Mononuclear cell (primary cell): ENCODE measurements at regions not wholly inside any gene's neighbourhood (a gene's known extent, or its start where the extent isn't known, plus 50 kb on each side); places are given as distances from the start of the nearest gene placed in this dataset.

ENCODE experiments used
- H3K27me3 ChIP-seq: 2 replicates; pipeline ENCODE4 v1.6.0; 2011; ENCODE audit warnings: low read length, control low read depth; ENCODE audit not compliant: insufficient read depth
- H3K4me1 ChIP-seq: 2 replicates; pipeline ENCODE4 v1.5.1; 2011; ENCODE audit warnings: mild to moderate bottlenecking, low read length, control low read depth; ENCODE audit not compliant: insufficient read depth
- H3K4me3 ChIP-seq: 2 replicates; pipeline ENCODE4 v1.5.1; 2011; ENCODE audit warnings: mild to moderate bottlenecking, low read length, moderate library complexity
- H3K9me3 ChIP-seq: 2 replicates; pipeline ENCODE4 v1.5.1; 2011; ENCODE audit warnings: low read depth, mild to moderate bottlenecking, control low read depth, low read length

DNA sequence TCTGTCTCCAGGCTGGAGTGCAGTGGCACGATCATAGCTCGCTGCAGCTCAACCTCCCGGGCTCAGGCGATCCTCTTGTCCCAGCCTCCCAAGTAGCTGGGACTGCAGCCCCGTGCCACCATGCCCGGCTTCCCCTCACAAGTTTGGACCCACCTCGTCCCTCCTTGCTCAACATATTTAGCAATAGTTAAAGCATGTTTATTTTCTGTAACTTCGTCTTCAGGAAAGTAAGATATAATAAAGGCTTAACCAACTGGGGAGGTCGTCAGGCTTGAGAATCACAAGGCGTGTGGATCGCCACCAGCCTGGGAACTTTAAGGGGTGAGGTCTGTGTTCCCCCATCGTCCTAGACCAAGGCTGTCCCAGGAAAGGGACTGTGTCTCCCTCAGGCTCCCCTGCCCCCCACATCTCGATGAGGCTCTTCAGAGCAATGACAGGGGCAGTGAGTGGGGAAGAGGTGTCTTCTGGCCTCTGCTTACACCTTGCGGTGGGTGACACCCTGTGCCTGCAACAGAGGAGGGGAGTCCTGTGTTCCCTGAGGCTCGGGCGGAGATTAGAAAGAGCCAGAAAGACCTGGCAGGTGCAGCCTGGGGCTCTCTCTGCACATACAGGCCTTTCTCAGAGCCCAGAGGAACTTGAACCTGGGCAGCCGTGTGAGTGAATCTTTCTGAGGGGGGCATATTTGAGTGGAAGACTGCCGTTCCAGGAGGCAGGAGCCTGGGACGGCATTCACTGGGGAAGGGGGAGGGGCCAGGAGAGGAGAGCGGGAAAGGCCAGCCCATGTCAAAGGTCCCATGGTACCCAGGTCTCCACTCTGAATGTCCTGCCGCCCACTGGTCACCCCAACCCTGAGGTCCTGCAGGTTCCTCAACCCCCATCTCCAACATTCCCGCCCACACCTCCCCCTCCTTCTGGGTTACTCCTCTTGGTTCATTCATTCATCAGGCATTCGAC, 152.3 kb downstream of the SMAD6 start:
- Histone ChIP-seq H3K27me3 (no peaks in the 10 kb centered on the region), H3K9me3 (no peaks in the 10 kb centered on the region), H3K4me1 (peaks cover 9% of the 10 kb centered on the region), H3K4me3 (no peak overlapping the region)

DNA sequence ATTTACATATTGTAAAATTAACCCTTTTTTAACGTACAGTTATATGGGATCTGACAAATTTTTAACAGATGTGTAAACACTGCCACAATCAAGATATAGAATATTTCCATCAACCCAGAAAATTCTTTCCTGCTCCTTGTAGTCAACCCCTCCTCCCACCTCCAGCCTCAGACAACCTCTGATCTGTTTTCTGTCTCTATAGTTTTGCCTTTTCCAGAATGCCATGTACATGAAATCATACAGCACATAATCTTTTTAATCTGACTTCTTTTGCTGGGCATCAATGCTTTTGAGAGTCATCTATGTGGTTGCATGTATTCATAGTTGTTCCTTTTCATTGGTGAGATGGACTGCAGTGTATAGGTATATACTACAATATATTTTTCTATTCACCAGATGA, 153.0 kb downstream of the SMAD6 start:
- Histone ChIP-seq H3K4me1 (peaks cover 9% of the 10 kb centered on the region), H3K9me3 (no peaks in the 10 kb centered on the region), H3K4me3 (no peak overlapping the region), H3K27me3 (no peaks in the 10 kb centered on the region)

DNA sequence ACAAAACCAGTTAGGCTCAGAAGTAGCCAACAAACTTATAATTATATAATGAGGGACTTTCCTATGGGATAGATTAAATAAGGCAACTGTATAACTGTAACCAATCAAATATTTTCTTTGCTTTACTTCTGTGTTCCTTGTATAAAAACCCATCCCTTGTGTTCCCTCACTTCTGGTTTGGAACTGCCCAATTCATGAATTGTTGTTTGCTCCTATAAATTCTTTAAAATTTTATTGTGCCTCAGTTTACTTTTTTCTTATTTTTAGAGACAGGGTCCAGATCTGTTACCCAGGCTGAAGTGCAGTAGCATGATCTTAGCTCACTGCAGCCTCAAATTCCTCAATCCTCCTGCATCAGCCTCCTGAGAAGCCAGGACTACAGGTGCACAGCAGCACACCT, 155.7 kb downstream of the SMAD6 start:
- H3K27me3 ChIP-seq: no peaks in the 10 kb centered on the region
- H3K9me3 ChIP-seq: no peaks in the 10 kb centered on the region
- no peaks in the 10 kb centered on the region for H3K4me1 ChIP-seq
- no peak overlapping the region for H3K4me3 ChIP-seq

GRCh38 chr15:66858423-66859207, 156.6 kb downstream of the SMAD6 start:
- no peak overlapping the region for H3K4me3 ChIP-seq
- no peaks in the 10 kb centered on the region for H3K9me3 ChIP-seq
- no peaks in the 10 kb centered on the region for H3K4me1 ChIP-seq
- H3K27me3 ChIP-seq: no peaks in the 10 kb centered on the region

- Histone ChIP-seq H3K27me3 (no peaks in the 10 kb centered on the region), H3K9me3 (no peaks in the 10 kb centered on the region), H3K4me3 (no peak overlapping the region), H3K4me1 (no peaks in the 10 kb centered on the region)
These were observed 157.7 kb downstream of the SMAD6 start for GRCh38 chr15:66859688-66860253.

- no peak overlapping the region for H3K4me3 ChIP-seq
- no peaks in the 10 kb centered on the region for H3K27me3 ChIP-seq
- no peaks in the 10 kb centered on the region for H3K9me3 ChIP-seq
- peaks cover 6% of the 10 kb centered on the region for H3K4me1 ChIP-seq
These were observed 158.8 kb downstream of the SMAD6 start for GRCh38 chr15:66860844-66861243.

- peaks cover 20% of the 10 kb centered on the region for H3K4me1 ChIP-seq
- no peaks in the 10 kb centered on the region for H3K9me3 ChIP-seq
- no peaks in the 10 kb centered on the region for H3K27me3 ChIP-seq
- H3K4me3 ChIP-seq: no peak overlapping the region
These were observed 160.3 kb downstream of the SMAD6 start for GRCh38 chr15:66862111-66862939.

DNA sequence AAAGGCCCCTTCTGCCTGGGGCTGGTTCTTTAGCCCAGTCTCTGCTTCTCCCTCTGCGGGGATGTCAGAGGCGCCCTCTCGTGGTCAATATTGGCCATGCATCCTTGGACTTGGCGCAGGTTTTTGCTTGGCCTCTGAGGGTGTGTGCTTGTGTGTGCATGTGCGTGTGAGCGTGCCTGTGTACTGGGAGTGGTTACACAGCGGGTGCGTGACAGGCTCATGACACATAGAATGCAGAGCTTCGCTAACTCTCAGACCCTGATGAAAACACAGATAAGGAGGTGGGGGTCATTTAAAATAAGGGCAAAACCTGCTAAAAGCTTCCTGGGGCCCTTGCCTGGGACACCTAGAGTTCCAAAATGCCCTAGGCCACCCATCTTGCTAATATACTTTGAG, 160.9 kb downstream of the SMAD6 start:
- Histone ChIP-seq H3K9me3 (no peaks in the 10 kb centered on the region), H3K27me3 (no peaks in the 10 kb centered on the region), H3K4me3 (no peak overlapping the region), H3K4me1 (peaks cover 21% of the 10 kb centered on the region)

- Histone ChIP-seq H3K9me3 (no peaks in the 10 kb centered on the region), H3K4me1 (peaks cover 21% of the 10 kb centered on the region), H3K27me3 (no peaks in the 10 kb centered on the region), H3K4me3 (no peak overlapping the region)
These were observed 161.5 kb downstream of the SMAD6 start for GRCh38 chr15:66863390-66864085.

- Histone ChIP-seq H3K4me1 (peaks cover 21% of the 10 kb centered on the region), H3K27me3 (no peaks in the 10 kb centered on the region), H3K4me3 (no peak overlapping the region), H3K9me3 (no peaks in the 10 kb centered on the region)
These were observed 162.2 kb downstream of the SMAD6 start for GRCh38 chr15:66864086-66864830.

DNA sequence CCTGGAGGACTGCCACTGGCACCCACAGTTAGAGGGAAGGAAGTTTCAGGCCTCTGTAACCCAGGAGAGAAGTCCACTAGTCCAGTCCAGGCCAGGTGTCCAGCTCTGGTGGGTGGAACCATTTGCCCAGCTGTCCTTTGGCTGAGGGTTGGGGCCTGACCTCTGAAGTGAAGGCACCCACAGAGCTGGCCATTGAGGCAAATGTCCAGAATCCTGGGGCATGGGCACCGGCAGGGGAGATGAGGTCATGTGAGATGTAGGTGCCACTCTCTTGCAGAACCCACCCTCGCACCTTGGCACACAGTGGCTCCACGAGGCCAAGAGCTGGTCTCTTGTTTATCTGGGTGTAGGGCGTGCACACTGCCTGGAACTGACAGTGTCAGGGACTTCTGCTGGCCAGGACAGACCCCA, 162.8 kb downstream of the SMAD6 start:
- Histone ChIP-seq H3K4me3 (no peak overlapping the region), H3K4me1 (peaks cover 21% of the 10 kb centered on the region), H3K9me3 (no peaks in the 10 kb centered on the region), H3K27me3 (peaks cover 3% of the 10 kb centered on the region)

DNA sequence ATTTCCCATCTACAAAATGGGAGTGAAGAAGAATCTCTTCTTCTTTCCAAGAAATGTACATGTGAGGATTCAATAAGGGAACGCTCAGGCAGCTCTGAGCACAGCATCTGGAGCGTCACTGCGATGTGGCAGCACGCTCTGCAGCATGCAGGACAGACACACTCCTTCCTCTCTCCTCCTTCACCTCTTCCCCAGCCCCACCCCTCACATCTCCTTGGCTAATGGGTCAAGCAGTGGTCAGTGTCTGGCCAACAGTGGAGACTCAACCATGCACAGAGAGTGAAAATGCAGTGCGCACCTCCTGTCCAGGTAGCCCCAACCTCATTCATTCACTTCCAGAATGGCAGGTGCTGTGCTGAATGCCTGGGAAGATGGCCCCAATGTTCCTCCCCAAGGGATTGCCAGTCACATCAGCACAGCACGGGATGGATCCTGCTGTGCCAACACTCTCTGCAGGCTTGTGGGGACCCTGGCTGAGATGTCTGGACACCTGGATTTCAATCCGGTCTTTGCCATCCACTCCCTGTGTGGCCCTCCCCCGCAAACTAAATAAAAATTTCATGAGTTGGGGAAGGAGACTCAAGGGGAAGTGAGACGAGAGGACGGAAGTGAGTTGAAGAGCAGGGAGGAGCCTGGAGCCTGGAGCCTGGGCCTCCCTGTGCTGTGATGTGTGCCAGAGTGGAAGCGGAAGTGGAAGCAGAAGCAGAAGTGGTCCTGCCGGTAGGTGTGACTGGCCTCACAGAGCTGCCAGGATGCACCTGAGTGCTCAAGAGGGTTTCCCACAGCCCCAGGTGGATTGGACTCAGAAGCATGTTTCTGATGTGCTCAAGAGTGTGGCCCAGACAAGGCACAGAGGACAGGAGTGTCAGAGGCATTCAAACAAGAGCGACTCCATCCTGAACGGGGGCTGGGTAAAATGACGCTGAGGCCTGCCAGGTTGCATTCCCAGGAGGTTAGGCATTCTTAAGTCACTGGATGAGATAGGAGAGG, 163.9 kb downstream of the SMAD6 start:
- H3K27me3 ChIP-seq: peaks cover 4% of the 10 kb centered on the region
- no peaks in the 10 kb centered on the region for H3K9me3 ChIP-seq
- H3K4me1 ChIP-seq: peaks cover 21% of the 10 kb centered on the region
- no peak overlapping the region for H3K4me3 ChIP-seq

- no peak overlapping the region for H3K4me3 ChIP-seq
- peaks cover 4% of the 10 kb centered on the region for H3K27me3 ChIP-seq
- no peaks in the 10 kb centered on the region for H3K9me3 ChIP-seq
- H3K4me1 ChIP-seq: peaks cover 21% of the 10 kb centered on the region
These were observed 164.6 kb downstream of the SMAD6 start for GRCh38 chr15:66866656-66867055.
